Gastrocnemius medialis (tissue), 4 donors: ENCODE measurements at regions not wholly inside any gene's neighbourhood (a gene's known extent, or its start where the extent isn't known, plus 50 kb on each side); places are given as distances from the start of the nearest gene placed in this dataset.

Experiments used
- CTCF ChIP-seq, 5 experiments: fragments of 450-650 bp in 3 of 5; fragments of 200-600 bp in 2 of 5; sonication (generic) in 2 of 5; IDR thresholded peaks in 4 of 5; conservative IDR thresholded peaks in 1 of 5; 1 replicate in 4 of 5; 2 replicates in 1 of 5; pipeline ENCODE4 v1.5.1; 2016 to 2019; ENCODE audit warnings: antibody characterized with exemption in 5 of 5, mild to moderate bottlenecking in 3 of 5, moderate library complexity in 3 of 5
- POLR2A ChIP-seq, 2 donors: fragments of 450-650 bp; IDR thresholded peaks; one replicate each; pipeline ENCODE4 v1.6.1; 2017; ENCODE audit warnings: antibody characterized with exemption in 2 of 2, mild to moderate bottlenecking in 2 of 2, moderate library complexity in 2 of 2

- TF ChIP-seq CTCF (IDR thresholded peaks at IDR 0.05 in 4 of 5, conservative IDR thresholded peaks at IDR 0.05 in 1 of 5) (no peak), POLR2A (IDR thresholded peaks at IDR 0.05) (no peak)
These were observed 686.0 kb downstream of the NOVA1 start for GRCh38 chr14:25911831-25912230.
